HG03175 (cell line): ENCODE measurements at regions not wholly inside any gene's neighbourhood (a gene's known extent, or its start where the extent isn't known, plus 50 kb on each side); places are given as distances from the start of the nearest gene placed in this dataset.

Source experiments
- ATAC-seq: cut with Tn5 transposase; IDR thresholded peaks from one replicate; pipeline ENCODE4 v1.9.1; 2021; ENCODE audit warnings: mild to moderate bottlenecking, moderate library complexity; ENCODE audit not compliant: unreplicated experiment

- no peak for ATAC-seq
These were observed 137.3 kb upstream of the NKX1-1 start for GRCh38 chr4:1543561-1543960.

DNA sequence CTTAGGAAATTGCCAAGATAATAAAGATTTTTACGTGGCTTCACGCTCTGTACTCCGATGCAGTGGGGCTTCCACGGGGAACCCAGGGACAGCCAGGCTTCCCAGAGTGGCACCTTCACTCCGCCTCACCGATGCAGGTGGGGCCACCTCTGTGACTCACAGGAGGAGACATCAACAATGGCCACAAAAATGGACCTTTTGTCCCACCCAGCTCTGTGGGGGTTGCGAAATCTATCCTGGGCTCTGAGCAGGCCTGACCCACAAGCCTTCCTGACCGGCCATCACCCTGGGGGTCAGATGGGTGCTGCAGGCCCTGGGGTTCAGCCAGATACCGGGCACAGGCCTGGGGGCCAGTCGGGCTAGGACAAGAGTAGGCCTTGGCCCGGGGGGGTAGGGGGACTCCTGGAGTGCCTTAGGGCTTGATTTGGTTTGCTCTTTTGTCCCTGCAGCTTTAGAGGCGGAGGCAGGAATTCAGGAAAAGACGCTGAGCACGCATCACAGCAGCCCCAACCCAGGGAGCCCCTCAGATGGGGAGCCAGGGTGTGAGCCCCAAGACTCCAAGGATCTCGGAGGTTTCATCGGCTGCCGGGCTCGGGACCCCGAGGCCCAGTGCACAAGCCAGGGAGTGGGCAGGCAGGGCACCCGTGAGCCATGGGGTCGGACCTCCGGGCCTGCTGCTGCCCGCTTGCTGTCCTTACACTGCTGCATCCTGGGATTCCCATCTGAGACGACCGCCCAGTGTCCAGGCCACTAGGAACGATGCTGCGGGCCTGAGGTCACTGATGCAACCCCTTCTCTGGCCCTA, 136.5 kb upstream of the NKX1-1 start:
- ATAC-seq, result no peak

- no peak for ATAC-seq
These were observed 135.9 kb upstream of the NKX1-1 start for GRCh38 chr4:1542226-1542490.

DNA sequence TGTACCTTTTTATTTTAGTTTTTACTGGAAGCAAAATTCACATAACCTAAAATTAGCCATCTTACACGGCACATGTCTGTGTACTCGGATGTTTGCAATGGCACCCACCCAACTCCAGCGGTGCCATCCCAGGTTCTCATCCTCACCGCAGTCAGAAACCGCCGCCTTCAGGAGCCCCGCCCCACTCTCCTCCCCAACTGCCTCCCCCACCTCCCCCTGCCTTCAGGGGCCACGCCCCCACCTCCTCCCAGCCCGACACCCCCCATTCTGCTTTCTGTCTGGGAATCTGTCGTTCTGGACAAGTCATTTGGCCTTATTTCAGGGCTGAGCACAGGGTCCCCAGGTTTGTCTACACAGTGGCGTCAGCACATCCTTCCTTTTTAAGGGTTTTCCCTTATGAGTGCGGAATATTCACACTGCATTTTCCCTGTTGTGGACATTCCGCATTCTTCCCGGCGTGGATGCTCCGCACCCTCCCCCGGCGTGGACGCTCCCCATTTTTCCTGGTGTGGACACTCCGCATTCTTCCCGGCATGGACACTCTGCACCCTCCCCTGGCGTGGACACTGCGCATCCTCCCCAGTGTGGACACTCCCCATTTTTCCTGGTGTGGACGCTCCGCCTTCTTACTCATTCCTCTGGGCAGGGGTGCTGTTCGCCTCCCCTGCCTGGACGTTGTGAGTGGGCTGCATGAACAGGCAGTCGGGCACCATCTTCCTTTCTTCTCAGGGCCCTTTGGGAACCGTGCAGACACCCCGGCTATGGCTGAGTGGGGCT, 135.4 kb upstream of the NKX1-1 start:
- ATAC-seq, result no peak

- ATAC-seq, result no peak
These were observed 134.5 kb upstream of the NKX1-1 start for GRCh38 chr4:1540601-1541375.

DNA sequence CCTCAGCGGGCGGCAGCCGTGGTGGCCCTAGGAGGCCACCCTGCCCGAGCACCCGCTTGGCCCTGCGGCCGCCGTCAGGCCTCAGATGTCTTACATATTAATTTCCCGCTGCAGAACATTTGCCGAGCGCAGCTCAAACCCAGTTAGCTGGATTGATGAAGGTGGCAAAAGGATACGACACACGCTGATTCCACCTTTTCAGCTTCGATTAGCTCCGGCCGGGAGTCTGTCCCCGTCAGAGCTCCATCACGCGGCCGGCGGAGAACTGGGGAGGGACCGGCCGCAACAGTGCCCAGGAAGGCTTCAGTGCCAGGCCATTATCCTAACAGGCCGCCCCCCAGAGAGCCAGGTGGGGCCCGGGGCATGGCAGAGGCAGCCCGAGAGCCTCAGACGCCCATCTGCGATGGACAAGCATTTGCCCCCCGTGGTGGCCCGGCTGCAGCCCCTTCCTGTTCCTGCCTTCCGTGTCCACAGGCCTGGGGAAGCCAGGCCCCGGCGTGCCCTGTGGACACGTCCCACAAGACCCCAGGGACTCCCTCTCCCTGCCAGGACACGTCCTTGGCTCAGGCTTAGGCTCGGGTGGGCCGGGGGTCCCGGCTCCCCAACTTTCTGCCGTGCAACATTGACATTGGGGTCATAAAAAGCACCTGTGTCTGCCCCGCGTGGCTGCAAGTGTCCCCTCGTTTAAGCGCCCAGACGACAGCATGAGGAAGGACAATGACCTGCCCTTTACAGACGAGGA, 133.8 kb upstream of the NKX1-1 start:
- ATAC-seq, result no peak

- no peak for ATAC-seq
These were observed 132.9 kb upstream of the NKX1-1 start for GRCh38 chr4:1538941-1539772.

- ATAC-seq, result no peak
These were observed 131.8 kb upstream of the NKX1-1 start for GRCh38 chr4:1538096-1538410.

- ATAC-seq, result no peak
These were observed 131.3 kb upstream of the NKX1-1 start for GRCh38 chr4:1537410-1538095.

DNA sequence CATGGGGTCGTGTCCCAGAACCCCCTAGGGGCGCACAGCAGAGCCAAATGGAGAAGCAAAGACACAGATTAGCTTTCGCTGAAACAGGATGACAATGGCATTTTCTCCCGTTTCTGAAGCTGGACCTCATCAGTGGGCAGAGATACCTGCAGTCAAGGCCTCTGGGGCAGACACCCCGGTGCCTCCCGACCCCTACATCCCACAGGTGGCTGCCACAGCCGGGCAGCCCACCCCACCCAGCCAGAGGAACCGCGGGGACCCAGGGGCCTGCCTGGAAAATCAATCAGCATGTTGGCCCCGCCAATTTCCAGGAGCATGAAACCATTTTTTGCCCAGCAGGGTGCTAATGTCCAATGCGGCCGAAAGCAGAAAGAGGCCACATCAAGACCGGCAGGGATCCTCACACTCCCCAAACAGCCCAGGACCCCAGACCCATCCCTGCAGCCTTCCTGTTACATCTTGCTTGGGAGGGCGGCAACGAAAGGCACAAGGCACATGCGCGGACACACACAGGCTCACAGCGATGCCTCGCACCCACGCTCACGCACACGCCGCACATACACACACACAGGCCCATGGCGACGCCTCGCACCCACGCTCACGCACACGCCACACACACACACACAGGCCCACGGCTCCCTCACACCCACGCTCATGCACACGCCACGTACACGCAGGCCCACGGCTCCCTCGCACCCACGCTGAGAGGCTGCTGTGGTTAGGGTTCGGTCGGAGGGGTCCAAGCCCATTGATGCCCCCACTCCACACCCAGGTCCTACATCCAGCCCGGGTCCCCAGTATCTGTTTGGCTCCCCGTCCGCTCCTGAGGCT, 130.6 kb upstream of the NKX1-1 start:
- no peak for ATAC-seq

DNA sequence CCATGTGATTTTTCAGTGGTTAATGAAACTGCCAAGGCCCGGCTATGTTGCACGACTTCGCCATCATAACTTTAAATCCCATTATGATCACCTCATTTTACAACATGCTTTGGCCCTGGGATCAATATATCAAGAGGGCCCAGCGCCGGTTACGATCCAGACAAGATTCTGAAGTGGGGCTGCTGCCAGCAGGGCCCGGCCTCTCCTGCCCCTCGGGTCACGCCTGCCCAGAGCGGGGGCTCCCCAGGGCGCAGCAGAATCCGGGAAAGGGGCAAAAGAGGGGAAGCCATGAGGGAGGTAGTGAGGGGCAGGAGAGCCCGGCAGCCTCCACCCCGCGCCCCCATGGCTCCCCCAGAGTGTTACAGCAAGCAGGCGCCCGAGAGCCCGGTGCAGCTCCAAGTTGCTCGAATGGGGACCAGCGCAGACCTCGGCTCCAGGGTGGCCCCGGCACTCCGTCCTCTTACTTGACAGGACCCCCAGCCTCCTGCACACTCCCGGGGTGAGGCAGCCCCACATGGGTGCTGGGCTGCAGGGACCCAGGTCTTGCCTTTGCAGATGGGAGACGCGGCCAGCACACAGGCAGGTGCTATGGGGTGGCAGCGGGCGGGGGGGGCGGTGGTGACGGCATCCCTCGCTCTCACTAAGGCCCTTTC, 129.8 kb upstream of the NKX1-1 start:
- no peak for ATAC-seq

DNA sequence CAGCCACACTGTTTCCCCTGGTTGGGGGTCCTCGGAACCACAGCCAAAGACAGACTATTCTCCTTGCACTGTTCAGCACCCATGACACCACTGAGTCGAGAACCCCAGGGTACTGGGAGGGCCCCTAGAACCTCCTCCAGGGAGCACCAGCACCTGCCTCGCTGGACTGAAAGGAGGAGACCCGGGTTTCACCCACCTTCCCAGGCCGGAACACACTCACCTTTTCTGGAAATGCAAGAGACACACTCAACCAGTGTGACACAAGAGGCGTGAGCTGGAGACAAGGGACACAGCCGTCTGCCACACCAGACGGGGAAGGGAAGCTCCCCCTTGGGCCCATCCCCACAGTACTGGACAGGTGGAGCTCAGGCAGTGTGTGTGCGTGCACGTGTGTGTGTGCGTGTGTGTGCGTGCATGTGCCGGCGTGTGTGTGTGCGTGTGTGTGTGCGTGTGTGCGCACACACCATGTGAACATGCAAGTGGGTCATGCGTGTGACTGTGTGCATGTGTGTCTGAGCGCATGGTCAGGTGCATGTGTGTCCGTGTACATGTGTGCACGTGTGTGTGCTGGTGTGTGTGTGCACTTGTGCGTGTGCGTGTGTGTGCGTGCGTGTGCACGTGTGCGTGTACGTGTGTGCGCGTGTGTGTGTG, 128.8 kb upstream of the NKX1-1 start:
- no peak for ATAC-seq

DNA sequence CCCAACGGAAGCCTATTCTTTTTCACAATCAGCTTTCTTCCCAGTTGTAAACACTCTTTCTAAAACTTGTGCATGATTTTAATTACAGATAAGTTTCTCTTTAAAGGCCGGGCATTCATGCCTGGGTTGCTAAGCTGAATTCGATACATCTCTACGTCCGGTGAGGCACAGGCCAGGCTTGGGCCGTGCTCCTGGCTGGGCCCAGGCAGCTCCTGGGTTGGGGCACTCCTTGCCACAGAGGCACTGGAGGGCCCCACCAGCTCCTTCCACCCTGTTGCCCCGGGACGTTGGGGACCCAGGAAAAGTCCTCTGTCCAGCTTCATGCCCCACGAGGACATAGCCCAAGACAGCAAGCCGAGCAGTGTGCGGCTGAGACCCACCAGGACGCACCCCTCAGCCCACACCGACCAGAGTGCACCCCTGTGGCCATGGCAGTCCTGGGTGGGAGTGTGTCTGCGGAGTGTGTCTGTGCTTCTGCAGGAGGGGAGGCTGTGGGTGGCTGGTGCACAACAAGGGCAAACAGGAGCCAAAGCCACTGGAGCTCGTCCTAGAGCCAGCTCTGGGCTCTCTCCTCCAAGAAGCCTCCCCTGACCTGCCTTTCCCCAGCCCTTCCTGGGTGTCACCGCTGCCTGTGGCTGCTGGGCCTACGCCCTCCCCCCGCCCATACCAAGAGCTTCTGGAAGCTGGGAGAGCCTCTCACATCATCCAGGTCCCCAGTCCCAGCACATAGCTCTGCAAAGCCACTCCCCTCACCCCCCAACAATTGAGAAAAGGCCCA, 128.0 kb upstream of the NKX1-1 start:
- ATAC-seq, result no peak

GRCh38 chr4:1533501-1534064, 127.3 kb upstream of the NKX1-1 start:
- ATAC-seq, result no peak

DNA sequence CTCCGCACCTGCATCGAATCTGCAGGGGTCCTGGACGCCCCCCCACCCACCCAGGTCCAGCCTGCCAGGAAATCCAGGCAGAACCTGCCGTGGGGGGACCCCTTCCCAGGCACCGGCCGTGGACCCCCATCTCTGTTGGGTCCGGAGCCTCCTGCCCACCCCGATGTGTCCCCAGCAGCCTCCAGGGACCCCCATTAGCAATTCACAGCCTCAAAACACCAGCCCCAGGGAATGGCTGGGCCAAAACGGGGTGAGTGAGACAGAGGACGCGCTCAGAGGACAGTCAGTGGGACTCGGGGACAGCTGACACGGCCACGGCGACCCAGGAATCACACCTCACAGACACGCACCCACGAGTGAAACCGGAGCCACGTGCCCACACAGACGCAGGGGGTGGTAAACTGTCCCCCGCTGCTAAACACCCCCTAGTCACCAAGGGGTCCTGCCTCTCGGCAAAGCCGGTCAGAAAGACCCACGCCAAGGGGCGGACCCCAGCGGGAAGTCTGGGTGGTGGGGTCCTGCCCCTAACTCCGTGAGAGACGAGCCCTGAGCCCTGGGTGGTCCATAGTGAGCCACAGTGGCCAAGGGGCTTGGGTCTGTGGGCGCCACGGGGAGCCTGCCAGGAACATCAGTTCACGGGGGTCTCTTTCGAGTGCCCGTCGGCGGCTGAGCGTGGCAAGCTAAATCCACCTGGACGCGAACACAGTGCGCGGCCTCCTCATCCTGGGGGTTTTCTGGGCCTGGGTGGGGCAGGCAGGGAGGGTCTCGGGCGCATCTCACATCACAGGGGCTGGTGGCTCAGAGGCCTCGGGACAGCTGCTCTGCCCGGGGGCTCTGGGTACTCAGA, 126.5 kb upstream of the NKX1-1 start:
- ATAC-seq, result no peak
